ENCODE measurements at regions not wholly inside any gene's neighbourhood (a gene's known extent, or its start where the extent isn't known, plus 50 kb on each side); places are given as distances from the start of the nearest gene placed in this dataset.
"Not testable (repeated sequence)": the region's sequence is repeated elsewhere in the genome, so short reads cannot be mapped to it uniquely, and the experiment has no call there.

GRCh38 chr11:127965939-127966668, 621.3 kb downstream of the ETS1 start:
- TF ChIP-seq CTCF (IDR thresholded peaks at IDR 0.05; ENCODE audit: insufficient read depth, low read depth, low read length): no peak
- DNase-seq (ENCODE audit: low read depth): peak; percentile 49

GRCh38 chr11:127962416-127962815, 624.9 kb downstream of the ETS1 start:
- H3K4me3 ChIP-seq (ENCODE audit: low read depth, low read length): no peak overlapping the region
- no peak for TF ChIP-seq CTCF (IDR thresholded peaks at IDR 0.05; ENCODE audit: insufficient read depth, low read depth, low read length)
- no peak for DNase-seq (ENCODE audit: low read depth)

More at GRCh38 chr11:127965939-127966668, 621.3 kb downstream of the ETS1 start:
- no peak overlapping the region for H3K4me3 ChIP-seq (ENCODE audit: low read depth, low read length)

GRCh38 chr11:127950162-127950561, 637.2 kb downstream of the ETS1 start:
- no peak overlapping the region for H3K4me3 ChIP-seq (ENCODE audit: low read depth, low read length)
- TF ChIP-seq CTCF (IDR thresholded peaks at IDR 0.05; ENCODE audit: insufficient read depth, low read depth, low read length): no peak
- no peak for DNase-seq (ENCODE audit: low read depth)

DNA sequence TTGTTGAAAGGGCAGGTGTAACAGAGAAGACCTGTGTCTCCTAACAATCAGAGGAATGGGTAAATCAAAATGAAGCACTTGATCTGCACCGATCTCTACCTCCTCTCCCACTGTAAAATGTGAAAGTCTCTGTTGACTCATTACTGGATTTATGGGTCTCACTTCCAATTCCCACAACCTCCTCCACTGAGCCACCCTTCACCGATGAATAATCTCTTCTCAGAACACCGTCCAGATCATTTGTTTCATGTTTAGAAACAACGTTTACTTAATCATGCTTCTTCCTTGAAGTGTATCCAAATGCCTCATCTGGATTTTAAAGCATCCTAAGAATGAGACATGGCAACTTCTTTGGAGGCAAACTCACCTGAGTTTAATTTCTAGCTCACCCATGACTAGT, 643.6 kb downstream of the ETS1 start:
- no peak overlapping the region for H3K4me3 ChIP-seq (ENCODE audit: low read depth, low read length)
- DNase-seq (ENCODE audit: low read depth): no peak
- TF ChIP-seq CTCF (IDR thresholded peaks at IDR 0.05; ENCODE audit: insufficient read depth, low read depth, low read length): no peak

GRCh38 chr11:127943152-127943551, 644.2 kb downstream of the ETS1 start:
- no peak overlapping the region for H3K4me3 ChIP-seq (ENCODE audit: low read depth, low read length)
- TF ChIP-seq CTCF (IDR thresholded peaks at IDR 0.05; ENCODE audit: insufficient read depth, low read depth, low read length): no peak
- DNase-seq (ENCODE audit: low read depth): no peak

- H3K4me3 ChIP-seq (ENCODE audit: low read depth, low read length); DNase-seq (ENCODE audit: low read depth): not testable (repeated sequence)
These were observed 645.8 kb downstream of the ETS1 start for GRCh38 chr11:127941554-127941953.

DNA sequence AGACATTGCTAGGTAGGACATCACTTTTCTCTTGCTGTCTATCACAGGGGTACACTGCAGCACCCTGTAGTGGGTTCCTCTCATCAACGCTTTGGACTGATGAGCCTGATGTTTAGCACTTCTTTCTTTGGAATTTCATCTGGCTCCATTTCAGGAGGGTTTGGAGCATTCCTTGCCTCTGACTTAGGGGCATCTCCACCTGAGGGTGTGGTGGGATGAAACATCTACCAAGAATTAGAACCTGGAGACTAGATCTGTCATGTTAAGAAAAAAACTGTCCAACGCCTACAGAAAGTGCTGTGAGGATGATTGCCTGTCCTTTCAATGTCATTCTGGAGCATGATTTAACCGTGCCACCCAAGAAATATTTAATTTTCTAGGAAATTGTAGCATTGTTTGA, 648.4 kb downstream of the ETS1 start:
- TF ChIP-seq CTCF (IDR thresholded peaks at IDR 0.05; ENCODE audit: insufficient read depth, low read depth, low read length): no peak
- no peak overlapping the region for H3K4me3 ChIP-seq (ENCODE audit: low read depth, low read length)
- no peak for DNase-seq (ENCODE audit: low read depth)

All from fibroblast of villous mesenchyme (primary cell).